DND-41 (cell line): ENCODE measurements at regions not wholly inside any gene's neighbourhood (a gene's known extent, or its start where the extent isn't known, plus 50 kb on each side); places are given as distances from the start of the nearest gene placed in this dataset.

Source experiments
- ATAC-seq: fragments of 200-7000 bp; cut with Tn5 transposase; 3 replicates; pipeline ENCODE4 v1.9.1; 2021; ENCODE audit warnings: low read depth; ENCODE audit not compliant: insufficient read depth
- DNase-seq: peaks from one replicate; pipeline ENCODE4 v3.0.0-alpha.2; 2020
- H2AFZ ChIP-seq: 2 replicates; pipeline ENCODE4 v1.6.0; 2012; ENCODE audit warnings: low read depth, low read length
- H3K27ac ChIP-seq: 2 replicates; pipeline ENCODE4 v1.5.1; 2012; ENCODE audit warnings: low read length, inconsistent platforms
- H3K27me3 ChIP-seq: fragments of 200-600 bp; sonication (generic); 2 replicates; pipeline ENCODE4 v1.6.0; 2012; ENCODE audit warnings: low read length, mild to moderate bottlenecking, inconsistent platforms; ENCODE audit not compliant: insufficient read depth, poor library complexity
- H3K36me3 ChIP-seq: 2 replicates; pipeline ENCODE4 v1.5.1; 2012; ENCODE audit warnings: low read length, inconsistent platforms; ENCODE audit not compliant: insufficient read depth
- H3K4me1 ChIP-seq: 2 replicates; pipeline ENCODE4 v1.5.1; 2012; ENCODE audit warnings: mild to moderate bottlenecking, low read length; ENCODE audit not compliant: insufficient read depth
- H3K4me2 ChIP-seq: 2 replicates; pipeline ENCODE4 v1.6.0; 2012; ENCODE audit warnings: mild to moderate bottlenecking, moderate library complexity, low read length, inconsistent platforms; ENCODE audit not compliant: insufficient read depth
- H3K4me3 ChIP-seq, 2 experiments: fragments of 200-600 bp in 1 of 2; shearing (Covaris generic) in 1 of 2; 2 replicates each; pipeline ENCODE4 v1.5.1; 2012 to 2016; ENCODE audit warnings: inconsistent platforms in 2 of 2, low read length in 2 of 2, mild to moderate bottlenecking in 2 of 2, low read depth in 1 of 2, moderate library complexity in 1 of 2
- H3K79me2 ChIP-seq: 2 replicates; pipeline ENCODE4 v1.6.0; 2012; ENCODE audit warnings: low read length, inconsistent platforms; ENCODE audit not compliant: insufficient read depth
- H3K9ac ChIP-seq: 2 replicates; pipeline ENCODE4 v1.6.0; 2012; ENCODE audit warnings: low read depth, mild to moderate bottlenecking, inconsistent platforms, low read length, moderate library complexity
- H3K9me3 ChIP-seq: 2 replicates; pipeline ENCODE4 v1.5.1; 2012; ENCODE audit warnings: low read length, moderate library complexity, mild to moderate bottlenecking, inconsistent platforms; ENCODE audit not compliant: insufficient read depth, severe bottlenecking
- H4K20me1 ChIP-seq: 2 replicates; pipeline ENCODE4 v1.6.0; 2012; ENCODE audit warnings: low read length; ENCODE audit not compliant: insufficient read depth
- EZH2 ChIP-seq: IDR thresholded peaks from 3 replicates; pipeline ENCODE4 v1.6.1; 2012; ENCODE audit warnings: borderline replicate concordance, low read depth, mild to moderate bottlenecking, moderate library complexity, low read length, inconsistent platforms; ENCODE audit not compliant: severe bottlenecking
- TF ChIP-seq, protein P1 (sequence below): IDR thresholded peaks from 2 replicates; pipeline ENCODE4 v1.5.1; 2012; ENCODE audit warnings: borderline replicate concordance, low read length, moderate library complexity, mild to moderate bottlenecking; ENCODE audit not compliant: poor library complexity, severe bottlenecking; ENCODE audit errors: extremely low read depth

DNA sequence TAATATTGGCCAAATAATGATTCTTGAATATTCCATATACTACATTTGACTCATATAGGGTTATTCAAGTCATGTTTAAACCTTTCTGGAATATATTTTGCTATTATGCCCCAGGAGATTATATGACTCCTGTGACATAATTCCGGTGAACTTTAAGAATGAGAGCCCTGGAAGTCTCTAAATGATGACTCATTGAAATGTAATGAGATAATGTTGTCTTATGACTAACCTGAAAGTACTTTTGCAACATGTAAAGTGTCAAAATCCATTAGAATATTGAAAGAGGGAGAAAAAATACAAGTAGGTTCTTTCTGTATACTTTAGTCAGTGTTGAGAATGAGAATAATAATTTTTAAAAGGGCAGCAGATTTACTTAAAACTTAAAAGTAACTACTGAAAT lies 830.4 kb downstream of the MAT2B start:
- H3K4me3 ChIP-seq, result no peak overlapping the region
- TF ChIP-seq, protein P1, sequence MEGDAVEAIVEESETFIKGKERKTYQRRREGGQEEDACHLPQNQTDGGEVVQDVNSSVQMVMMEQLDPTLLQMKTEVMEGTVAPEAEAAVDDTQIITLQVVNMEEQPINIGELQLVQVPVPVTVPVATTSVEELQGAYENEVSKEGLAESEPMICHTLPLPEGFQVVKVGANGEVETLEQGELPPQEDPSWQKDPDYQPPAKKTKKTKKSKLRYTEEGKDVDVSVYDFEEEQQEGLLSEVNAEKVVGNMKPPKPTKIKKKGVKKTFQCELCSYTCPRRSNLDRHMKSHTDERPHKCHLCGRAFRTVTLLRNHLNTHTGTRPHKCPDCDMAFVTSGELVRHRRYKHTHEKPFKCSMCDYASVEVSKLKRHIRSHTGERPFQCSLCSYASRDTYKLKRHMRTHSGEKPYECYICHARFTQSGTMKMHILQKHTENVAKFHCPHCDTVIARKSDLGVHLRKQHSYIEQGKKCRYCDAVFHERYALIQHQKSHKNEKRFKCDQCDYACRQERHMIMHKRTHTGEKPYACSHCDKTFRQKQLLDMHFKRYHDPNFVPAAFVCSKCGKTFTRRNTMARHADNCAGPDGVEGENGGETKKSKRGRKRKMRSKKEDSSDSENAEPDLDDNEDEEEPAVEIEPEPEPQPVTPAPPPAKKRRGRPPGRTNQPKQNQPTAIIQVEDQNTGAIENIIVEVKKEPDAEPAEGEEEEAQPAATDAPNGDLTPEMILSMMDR, result no peak
- TF ChIP-seq EZH2, result no peak
- H3K4me2 ChIP-seq, result no peak overlapping the region
- H4K20me1 ChIP-seq, result no peaks in the 10 kb centered on the region
- H3K79me2 ChIP-seq, result no peaks in the 10 kb centered on the region
- no peaks in the 10 kb centered on the region for H3K27me3 ChIP-seq
- H3K4me1 ChIP-seq, result no peaks in the 10 kb centered on the region
- no peak overlapping the region for H3K27ac ChIP-seq
- no peaks in the 10 kb centered on the region for H3K9me3 ChIP-seq
- no peaks in the 10 kb centered on the region for H3K36me3 ChIP-seq
- DNase-seq (no peak), ATAC-seq (no peak)
- no peak overlapping the region for H2AFZ ChIP-seq
- no peak overlapping the region for H3K9ac ChIP-seq

DNA sequence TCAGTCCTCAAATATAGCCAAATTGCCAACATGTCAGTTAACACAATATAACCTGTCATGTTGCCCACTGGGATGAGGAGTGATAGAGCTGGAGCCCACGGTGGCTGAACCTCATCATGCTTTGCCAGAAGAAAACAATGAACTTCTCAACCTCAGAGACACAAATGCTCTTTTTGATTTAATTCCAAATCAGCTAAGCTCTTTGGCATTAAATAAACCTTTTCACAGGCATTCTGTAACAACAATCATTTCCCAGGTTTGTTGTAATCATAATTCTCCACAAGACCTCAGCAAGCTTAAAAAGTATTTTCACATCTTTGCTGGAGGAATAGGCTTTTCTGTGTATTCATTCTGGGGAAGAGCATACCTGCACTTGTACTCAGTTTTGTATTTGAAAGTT lies 830.9 kb downstream of the MAT2B start:
- TF ChIP-seq, protein P1, result no peak
- no peak for TF ChIP-seq EZH2
- Histone ChIP-seq H4K20me1 (no peaks in the 10 kb centered on the region), H3K4me3 (no peak overlapping the region), H3K27ac (no peak overlapping the region), H3K4me1 (no peaks in the 10 kb centered on the region), H3K27me3 (no peaks in the 10 kb centered on the region), H3K79me2 (no peaks in the 10 kb centered on the region), H3K4me2 (no peak overlapping the region), H3K9me3 (no peaks in the 10 kb centered on the region), H2AFZ (no peak overlapping the region), H3K36me3 (no peaks in the 10 kb centered on the region), H3K9ac (no peak overlapping the region)
- ATAC-seq (no peak), DNase-seq (no peak)

DNA sequence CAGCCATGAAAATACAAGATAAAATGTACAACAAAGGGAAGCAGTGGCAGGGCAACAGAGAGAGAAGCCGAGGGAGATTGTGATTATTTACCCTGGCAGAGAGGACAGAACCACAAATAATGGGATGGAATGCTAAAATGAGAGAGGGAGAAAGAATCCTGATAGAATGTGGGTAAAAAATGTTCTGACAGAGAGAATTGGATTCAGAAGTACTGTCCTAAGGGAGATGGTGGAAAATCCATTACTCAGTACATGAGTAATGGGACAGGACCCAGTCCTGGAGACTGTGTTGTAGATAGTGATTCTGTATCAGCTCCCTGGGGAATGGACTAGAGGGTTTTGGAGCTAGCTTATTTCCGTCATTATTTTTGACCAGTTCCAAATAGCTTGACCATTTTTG lies 831.5 kb downstream of the MAT2B start:
- no peak for DNase-seq
- Histone ChIP-seq H3K27me3 (no peaks in the 10 kb centered on the region), H3K4me3 (no peak overlapping the region), H3K36me3 (no peaks in the 10 kb centered on the region), H3K27ac (no peak overlapping the region), H3K9me3 (no peaks in the 10 kb centered on the region), H3K4me1 (no peaks in the 10 kb centered on the region), H3K9ac (no peak overlapping the region), H2AFZ (no peak overlapping the region), H3K4me2 (no peak overlapping the region), H3K79me2 (no peaks in the 10 kb centered on the region), H4K20me1 (no peaks in the 10 kb centered on the region)
- TF ChIP-seq EZH2, result no peak
- TF ChIP-seq, protein P1, result no peak
- no peak for ATAC-seq

DNA sequence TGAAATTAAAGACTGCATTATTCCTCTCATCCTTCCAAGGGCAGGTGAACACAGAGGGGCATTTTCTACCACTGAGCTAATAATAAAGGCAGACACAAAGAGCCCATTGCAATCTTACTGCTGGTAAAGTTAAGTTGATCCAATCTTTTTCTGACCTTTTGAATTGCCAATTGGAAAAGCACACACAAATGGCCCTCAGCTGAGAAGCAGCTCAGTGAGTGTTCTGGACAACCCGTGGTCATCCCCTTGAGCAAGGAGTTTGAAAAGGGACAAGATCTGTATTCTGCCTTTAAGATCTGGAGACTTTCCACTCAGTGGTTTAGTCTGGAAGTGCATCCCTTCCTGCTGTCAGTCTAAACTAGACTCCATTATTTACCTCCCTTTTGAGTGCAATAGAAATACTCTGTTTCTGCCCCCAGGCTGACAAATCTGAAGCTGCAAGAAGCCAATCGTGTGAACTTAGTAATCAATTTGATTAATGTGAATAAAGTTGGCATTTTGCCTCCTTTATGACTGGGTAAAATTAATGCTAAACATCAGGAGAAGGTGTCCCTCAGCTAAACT lies 835.7 kb downstream of the MAT2B start:
- DNase-seq (no peak), ATAC-seq (no peak)
- Histone ChIP-seq H3K4me1 (no peaks in the 10 kb centered on the region), H3K79me2 (no peaks in the 10 kb centered on the region), H3K27ac (no peak overlapping the region), H3K9me3 (no peaks in the 10 kb centered on the region), H3K4me2 (no peak overlapping the region), H3K9ac (no peak overlapping the region), H4K20me1 (no peaks in the 10 kb centered on the region), H3K36me3 (no peaks in the 10 kb centered on the region), H3K4me3 (no peak overlapping the region), H2AFZ (no peak overlapping the region), H3K27me3 (no peaks in the 10 kb centered on the region)
- TF ChIP-seq EZH2, result no peak
- TF ChIP-seq, protein P1, result no peak
